Neural cell (in vitro differentiated cells): ENCODE measurements at regions not wholly inside any gene's neighbourhood (a gene's known extent, or its start where the extent isn't known, plus 50 kb on each side); places are given as distances from the start of the nearest gene placed in this dataset.

Experiments used
- H2AFZ ChIP-seq: fragments of 200-600, 300-800 bp; sonication (generic), shearing (Covaris generic); 2 replicates; pipeline ENCODE4 v1.6.0; 2014; ENCODE audit warnings: low read depth, mild to moderate bottlenecking, antibody characterized with exemption, low read length, moderate library complexity
- H3F3A ChIP-seq: fragments of 200-600 bp; shearing (Covaris generic); 2 replicates; pipeline ENCODE4 v1.6.1; 2016; ENCODE audit warnings: mild to moderate bottlenecking, moderate library complexity, mixed read lengths, antibody characterized with exemption, low read length; ENCODE audit not compliant: insufficient read depth, poor library complexity, severe bottlenecking
- H3K27ac ChIP-seq: fragments of 200-600, 300-800 bp; sonication (generic), shearing (Covaris generic); 2 replicates; pipeline ENCODE4 v1.5.1; 2014; ENCODE audit warnings: mild to moderate bottlenecking, low read length, moderate library complexity
- H3K27me3 ChIP-seq: fragments of 300-800, 200-600 bp; sonication (generic), shearing (Covaris generic); 2 replicates; pipeline ENCODE4 v1.6.0; 2014; ENCODE audit warnings: mild to moderate bottlenecking, low read depth, low read length, moderate library complexity; ENCODE audit not compliant: insufficient read depth
- H3K36me3 ChIP-seq: fragments of 300-800, 200-600 bp; sonication (generic), shearing (Covaris generic); 2 replicates; pipeline ENCODE4 v1.5.1; 2014; ENCODE audit warnings: mild to moderate bottlenecking, antibody characterized with exemption, low read length, moderate library complexity; ENCODE audit not compliant: insufficient read depth
- H3K4me2 ChIP-seq: fragments of 300-800, 200-600 bp; sonication (generic), shearing (Covaris generic); 2 replicates; pipeline ENCODE4 v1.6.0; 2014; ENCODE audit warnings: mild to moderate bottlenecking, low read length
- H3K4me3 ChIP-seq: fragments of 300-800, 200-600 bp; sonication (generic), shearing (Covaris generic); 2 replicates; pipeline ENCODE4 v1.5.1; 2014; ENCODE audit warnings: mild to moderate bottlenecking, low read length, moderate library complexity
- H3K79me2 ChIP-seq: fragments of 200-600 bp; shearing (Covaris generic); replicated peaks from 2 replicates; pipeline ENCODE4 v1.6.0; 2014; ENCODE audit warnings: mild to moderate bottlenecking, low read length, moderate library complexity; ENCODE audit not compliant: insufficient read depth
- H3K9ac ChIP-seq: fragments of 300-800, 200-600 bp; sonication (generic), shearing (Covaris generic); 2 replicates; pipeline ENCODE4 v1.6.1; 2016; ENCODE audit warnings: mild to moderate bottlenecking, low read length, mixed read lengths
- H3K9me2 ChIP-seq: fragments of 200-600 bp; shearing (Covaris generic); 2 replicates; pipeline ENCODE4 v1.6.1; 2016; ENCODE audit warnings: mild to moderate bottlenecking, low read length, mixed read lengths; ENCODE audit not compliant: insufficient read depth
- H3K9me3 ChIP-seq: fragments of 200-600, 300-800 bp; sonication (generic), shearing (Covaris generic); 2 replicates; pipeline ENCODE4 v1.6.1; 2016; ENCODE audit warnings: mild to moderate bottlenecking, mixed run types, low read length, moderate library complexity, mixed read lengths
- H4K20me1 ChIP-seq: fragments of 200-600 bp; shearing (Covaris generic); 2 replicates; pipeline ENCODE4 v1.6.1; 2016; ENCODE audit warnings: mild to moderate bottlenecking, mixed run types; ENCODE audit not compliant: insufficient read depth
- CTCF ChIP-seq: fragments of 450-650 bp; IDR thresholded peaks from 2 replicates; pipeline ENCODE4 v1.5.1; 2014; ENCODE audit warnings: antibody characterized with exemption, mild to moderate bottlenecking, moderate library complexity; ENCODE audit not compliant: poor library complexity, severe bottlenecking
- EP300 ChIP-seq: fragments of 450-650 bp; conservative IDR thresholded peaks from 2 replicates; pipeline ENCODE4 v1.6.1; 2014; ENCODE audit warnings: antibody characterized with exemption, mild to moderate bottlenecking, moderate library complexity; ENCODE audit not compliant: poor library complexity, severe bottlenecking
- EZH2 ChIP-seq: fragments of 200-600, 300-800 bp; shearing (Covaris generic), sonication (generic); IDR thresholded peaks from 2 replicates; pipeline ENCODE4 v1.6.1; 2014; ENCODE audit warnings: antibody characterized with exemption, low read length, borderline replicate concordance, mild to moderate bottlenecking; ENCODE audit not compliant: insufficient read depth, poor library complexity, severe bottlenecking
- MXI1 ChIP-seq: fragments of 450-650 bp; conservative IDR thresholded peaks from 2 replicates; pipeline ENCODE4 v1.6.1; 2014; ENCODE audit warnings: antibody characterized with exemption, mild to moderate bottlenecking; ENCODE audit not compliant: poor library complexity, severe bottlenecking
- POLR2AphosphoS5 ChIP-seq: IDR thresholded peaks from 2 replicates; pipeline ENCODE4 v1.6.1; 2012
- RAD21 ChIP-seq: fragments of 450-650 bp; conservative IDR thresholded peaks from 2 replicates; pipeline ENCODE4 v1.6.1; 2014; ENCODE audit warnings: antibody characterized with exemption, mild to moderate bottlenecking, moderate library complexity
- REST ChIP-seq: IDR thresholded peaks from 2 replicates; pipeline ENCODE4 v1.6.1; 2012; ENCODE audit warnings: borderline replicate concordance
- SMC3 ChIP-seq: fragments of 450-650 bp; conservative IDR thresholded peaks from 2 replicates; pipeline ENCODE4 v1.6.1; 2014; ENCODE audit warnings: antibody characterized with exemption, mild to moderate bottlenecking, moderate library complexity; ENCODE audit not compliant: poor library complexity
- TAF1 ChIP-seq: IDR thresholded peaks from 2 replicates; pipeline ENCODE4 v1.6.1; 2012; ENCODE audit warnings: low read depth

GRCh38 chr21:28418726-28419514 lies 573.8 kb downstream of the LTN1 start:
- Histone ChIP-seq H3K4me3 (no peak overlapping the region), H3K36me3 (no peaks in the 10 kb centered on the region), H3K79me2 (no peaks in the 10 kb centered on the region), H3K4me2 (no peak overlapping the region), H3K27me3 (no peaks in the 10 kb centered on the region), H3K9me2 (no peaks in the 10 kb centered on the region), H4K20me1 (no peaks in the 10 kb centered on the region), H3K9ac (no peak overlapping the region), H3K27ac (no peak overlapping the region), H3K9me3 (no peaks in the 10 kb centered on the region), H2AFZ (no peak overlapping the region), H3F3A (no peaks in the 10 kb centered on the region)
- no peak for TF ChIP-seq RAD21
- no peak for TF ChIP-seq EZH2
- no peak for TF ChIP-seq TAF1
- no peak for TF ChIP-seq REST
- TF ChIP-seq POLR2AphosphoS5: no peak
- no peak for TF ChIP-seq SMC3
- TF ChIP-seq CTCF: no peak
- TF ChIP-seq EP300: no peak
- no peak for TF ChIP-seq MXI1

- H3K4me2 ChIP-seq: no peak overlapping the region
- no peak overlapping the region for H2AFZ ChIP-seq
These were observed 582.4 kb downstream of the LTN1 start for GRCh38 chr21:28410256-28410655.

More at GRCh38 chr21:28410256-28410655, 582.4 kb downstream of the LTN1 start:
- Histone ChIP-seq H3K9ac (no peak overlapping the region), H3K9me3 (no peaks in the 10 kb centered on the region), H3K27me3 (no peaks in the 10 kb centered on the region), H3K36me3 (no peaks in the 10 kb centered on the region), H4K20me1 (no peaks in the 10 kb centered on the region), H3K79me2 (no peaks in the 10 kb centered on the region), H3F3A (no peaks in the 10 kb centered on the region), H3K9me2 (no peaks in the 10 kb centered on the region), H3K27ac (no peak overlapping the region), H3K4me3 (no peak overlapping the region)
- TF ChIP-seq MXI1 (no peak), EZH2 (no peak)
